GM12878 (cell line): ENCODE measurements at regions not wholly inside any gene's neighbourhood (a gene's known extent, or its start where the extent isn't known, plus 50 kb on each side); places are given as distances from the start of the nearest gene placed in this dataset.

Experiments
- ATAC-seq: fragments of 200-7000 bp; cut with Tn5 transposase; 3 replicates; pipeline ENCODE4 v1.9.1; 2020; ENCODE audit warnings: mild to moderate bottlenecking, moderate library complexity
- BruUV-seq: library from RNA; stranded (reverse); fragments of 400-500 nt; replicated peaks from 2 replicates; lab custom pipeline; 2021; lab: Mats Ljungman, UMichigan
- CTCF ChIA-PET: fragments of 300-600 bp; sonication (Branson Sonifier 250); formaldehyde crosslinking; extraction: SDS; loops from one replicate; lab custom pipeline; 2021; ENCODE audit warnings: inconsistent platforms; lab: Yijun Ruan, JAX
- POLR2A ChIA-PET: fragments of 350-600 bp; formaldehyde crosslinking; extraction: SDS; loops from one replicate; lab custom pipeline; 2021; ENCODE audit warnings: inconsistent platforms; lab: Charles Lee
- RAD21 ChIA-PET: fragments of 300-600 bp; sonication (Branson Sonifier 250); formaldehyde crosslinking; loops from one replicate; lab custom pipeline; 2023; ENCODE audit warnings: antibody characterized with exemption; ENCODE audit not compliant: unreplicated experiment; lab: Charles Lee
- SMC1A ChIA-PET: fragments of 300-600 bp; sonication (Branson Sonifier 250); formaldehyde crosslinking; loops from one replicate; lab custom pipeline; 2023; ENCODE audit not compliant: unreplicated experiment, uncharacterized antibody; lab: Charles Lee
- DNase-seq: peaks from one replicate; pipeline ENCODE4 v3.0.0-alpha.2; 2011; ENCODE audit warnings: low read depth, low spot score
- FAIRE-seq: peaks from 3 replicates; lab custom pipeline; 2011; peaks lifted over from hg19 to GRCh38; lab: Jason Lieb, UNC
- H2AFZ ChIP-seq: 2 replicates; pipeline ENCODE4 v1.6.0; 2011; ENCODE audit warnings: low read depth, low read length, control low read depth; ENCODE audit not compliant: control insufficient read depth
- H3K27ac ChIP-seq: 2 replicates; pipeline ENCODE4 v1.5.1; 2011; ENCODE audit warnings: control low read depth; ENCODE audit not compliant: control insufficient read depth, insufficient read depth
- H3K27me3 ChIP-seq, 2 experiments: replicated peaks in 1 of 2; 2 replicates each; pipeline versions ENCODE4 v1.6.0 to v1.6.1; 2011; ENCODE audit warnings: low read length in 1 of 2; ENCODE audit not compliant: control insufficient read depth in 2 of 2, insufficient read depth in 2 of 2
- H3K36me3 ChIP-seq, 2 experiments: 2 replicates each; pipeline ENCODE4 v1.5.1; 2011; ENCODE audit warnings: low read length in 1 of 2; ENCODE audit not compliant: control insufficient read depth in 2 of 2, insufficient read depth in 2 of 2
- H3K4me1 ChIP-seq: 2 replicates; pipeline ENCODE4 v1.6.1; 2011; ENCODE audit warnings: mild to moderate bottlenecking, low read length, moderate library complexity, mixed read lengths; ENCODE audit not compliant: control insufficient read depth, insufficient read depth
- H3K4me2 ChIP-seq: 2 replicates; pipeline ENCODE4 v1.6.0; 2011; ENCODE audit warnings: control low read depth; ENCODE audit not compliant: control insufficient read depth, insufficient read depth
- H3K4me3 ChIP-seq: fragments of 200-600 bp; sonication (generic); 2 replicates; pipeline ENCODE4 v1.5.1; 2016
- H3K79me2 ChIP-seq: 2 replicates; pipeline ENCODE4 v1.6.0; 2011; ENCODE audit warnings: low read length; ENCODE audit not compliant: control insufficient read depth, insufficient read depth
- H3K9ac ChIP-seq: 2 replicates; pipeline ENCODE4 v1.8.0; 2011; ENCODE audit warnings: low read length, control low read depth, mixed read lengths; ENCODE audit not compliant: control insufficient read depth, insufficient read depth
- H3K9me3 ChIP-seq: replicated peaks from 3 replicates; pipeline ENCODE4 v1.5.1; 2011; ENCODE audit warnings: mild to moderate bottlenecking, low read length; ENCODE audit not compliant: control insufficient read depth, insufficient read depth
- H4K20me1 ChIP-seq: 2 replicates; pipeline ENCODE4 v1.6.0; 2011; ENCODE audit not compliant: control insufficient read depth, insufficient read depth
- BACH1 ChIP-seq: fragments of 450-650 bp; IDR thresholded peaks from 2 replicates; pipeline ENCODE4 v1.6.1; 2017; ENCODE audit warnings: mild to moderate bottlenecking, borderline replicate concordance
- EGR1 ChIP-seq, 2 experiments: IDR thresholded peaks; 1 replicate in 1 of 2; 2 replicates in 1 of 2; pipeline ENCODE4 v1.6.1; 2011 to 2012; ENCODE audit warnings: low read depth in 2 of 2, low read length in 2 of 2, borderline replicate concordance in 1 of 2, mild to moderate bottlenecking in 1 of 2, moderate library complexity in 1 of 2
- HDAC6 ChIP-seq: fragments of 200-600 bp; sonication (generic); IDR thresholded peaks from one replicate; pipeline ENCODE4 v1.8.0; 2017; ENCODE audit warnings: antibody characterized with exemption; ENCODE audit not compliant: unreplicated experiment
- IRF4 ChIP-seq: IDR thresholded peaks from 2 replicates; pipeline ENCODE4 v1.6.1; 2011; ENCODE audit warnings: low read depth, low read length
- JUND ChIP-seq: IDR thresholded peaks from 2 replicates; pipeline ENCODE4 v1.6.1; 2012; ENCODE audit warnings: low read depth, mild to moderate bottlenecking, low read length, improper control_type of control experiment, moderate library complexity
- YBX1 ChIP-seq: fragments of 450-650 bp; IDR thresholded peaks from 2 replicates; pipeline ENCODE4 v1.6.1; 2016; ENCODE audit warnings: antibody characterized with exemption
- WGBS: methylation state at CpG from one replicate; pipeline ENCODE4 v1.1.6; 2016; ENCODE audit warnings: low lambda C conversion rate; ENCODE audit not compliant: insufficient replicate concordance, insufficient coverage; ENCODE audit errors: missing lambda C conversion rate; 5-methylcytosine and 5-hydroxymethylcytosine counted together
- in situ Hi-C: fragments of 300-500 bp; cut with MboI; formaldehyde crosslinking; loops from 9 replicates; pipeline ENCODE4 v1.14.3; 2018; ENCODE audit warnings: mixed read lengths
- intact Hi-C: fragments of 100-400 bp; cut with micrococcal nuclease; formaldehyde crosslinking; loops from one replicate; pipeline ENCODE4 v1.14.2; 2022; ENCODE audit not compliant: unreplicated experiment
- TF ChIP-seq, protein P1 (sequence below): fragments of 450-650 bp; IDR thresholded peaks from 2 replicates; pipeline ENCODE4 v1.6.1; 2016; ENCODE audit warnings: mild to moderate bottlenecking, moderate library complexity, borderline replicate concordance
- TF ChIP-seq, protein P2 (sequence below): fragments of 450-650 bp; formaldehyde crosslinking; IDR thresholded peaks from 2 replicates; pipeline ENCODE4 v1.4.0; 2020; ENCODE audit warnings: mild to moderate bottlenecking, moderate library complexity
- TF ChIP-seq, protein P3 (sequence below): IDR thresholded peaks from 2 replicates; pipeline ENCODE4 v1.6.1; 2011; ENCODE audit warnings: low read depth, low read length, improper control_type of control experiment, borderline replicate concordance
- TF ChIP-seq, protein P4 (sequence below): IDR thresholded peaks from 2 replicates; pipeline ENCODE4 v1.6.1; 2011; ENCODE audit warnings: borderline replicate concordance, low read depth, mild to moderate bottlenecking, moderate library complexity, mixed read lengths, low read length; ENCODE audit not compliant: insufficient read depth; ENCODE audit errors: extremely low read length

DNA sequence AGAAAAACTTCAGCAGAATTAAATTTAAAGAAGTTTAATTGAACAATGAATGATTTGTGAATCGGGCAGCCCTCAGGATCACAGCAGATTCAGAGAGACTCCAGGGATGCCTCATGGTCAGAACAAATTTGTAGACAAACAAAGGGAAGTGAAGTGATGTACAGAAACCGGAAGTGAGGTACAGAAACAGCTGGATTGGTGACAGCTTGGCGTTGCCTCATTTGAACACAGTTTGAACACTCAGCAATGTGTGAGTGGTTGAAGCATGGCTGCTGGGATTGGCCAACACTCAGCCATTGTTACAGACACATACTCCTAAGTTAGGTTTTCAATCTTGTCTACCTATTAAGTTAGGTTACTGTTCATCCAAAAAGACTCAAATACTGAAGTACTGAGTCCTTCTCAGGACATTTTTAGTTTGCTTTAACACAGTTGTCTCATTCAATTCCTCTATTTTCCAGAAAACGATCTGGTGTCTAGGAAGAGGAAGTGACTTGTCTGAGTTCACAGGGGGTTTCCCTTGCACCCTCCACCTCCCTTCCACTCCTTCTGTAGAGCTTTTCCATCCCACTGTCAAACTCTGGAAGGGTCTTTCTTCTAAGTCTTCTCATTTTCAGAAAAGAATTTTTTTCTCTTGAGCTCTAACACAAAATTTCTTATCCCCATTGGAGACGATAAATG lies 137.9 kb downstream of the SLC4A3 start (continued):
- TF ChIP-seq, protein P1, sequence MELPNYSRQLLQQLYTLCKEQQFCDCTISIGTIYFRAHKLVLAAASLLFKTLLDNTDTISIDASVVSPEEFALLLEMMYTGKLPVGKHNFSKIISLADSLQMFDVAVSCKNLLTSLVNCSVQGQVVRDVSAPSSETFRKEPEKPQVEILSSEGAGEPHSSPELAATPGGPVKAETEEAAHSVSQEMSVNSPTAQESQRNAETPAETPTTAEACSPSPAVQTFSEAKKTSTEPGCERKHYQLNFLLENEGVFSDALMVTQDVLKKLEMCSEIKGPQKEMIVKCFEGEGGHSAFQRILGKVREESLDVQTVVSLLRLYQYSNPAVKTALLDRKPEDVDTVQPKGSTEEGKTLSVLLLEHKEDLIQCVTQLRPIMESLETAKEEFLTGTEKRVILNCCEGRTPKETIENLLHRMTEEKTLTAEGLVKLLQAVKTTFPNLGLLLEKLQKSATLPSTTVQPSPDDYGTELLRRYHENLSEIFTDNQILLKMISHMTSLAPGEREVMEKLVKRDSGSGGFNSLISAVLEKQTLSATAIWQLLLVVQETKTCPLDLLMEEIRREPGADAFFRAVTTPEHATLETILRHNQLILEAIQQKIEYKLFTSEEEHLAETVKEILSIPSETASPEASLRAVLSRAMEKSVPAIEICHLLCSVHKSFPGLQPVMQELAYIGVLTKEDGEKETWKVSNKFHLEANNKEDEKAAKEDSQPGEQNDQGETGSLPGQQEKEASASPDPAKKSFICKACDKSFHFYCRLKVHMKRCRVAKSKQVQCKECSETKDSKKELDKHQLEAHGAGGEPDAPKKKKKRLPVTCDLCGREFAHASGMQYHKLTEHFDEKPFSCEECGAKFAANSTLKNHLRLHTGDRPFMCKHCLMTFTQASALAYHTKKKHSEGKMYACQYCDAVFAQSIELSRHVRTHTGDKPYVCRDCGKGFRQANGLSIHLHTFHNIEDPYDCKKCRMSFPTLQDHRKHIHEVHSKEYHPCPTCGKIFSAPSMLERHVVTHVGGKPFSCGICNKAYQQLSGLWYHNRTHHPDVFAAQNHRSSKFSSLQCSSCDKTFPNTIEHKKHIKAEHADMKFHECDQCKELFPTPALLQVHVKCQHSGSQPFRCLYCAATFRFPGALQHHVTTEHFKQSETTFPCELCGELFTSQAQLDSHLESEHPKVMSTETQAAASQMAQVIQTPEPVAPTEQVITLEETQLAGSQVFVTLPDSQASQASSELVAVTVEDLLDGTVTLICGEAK, result no peak

DNA sequence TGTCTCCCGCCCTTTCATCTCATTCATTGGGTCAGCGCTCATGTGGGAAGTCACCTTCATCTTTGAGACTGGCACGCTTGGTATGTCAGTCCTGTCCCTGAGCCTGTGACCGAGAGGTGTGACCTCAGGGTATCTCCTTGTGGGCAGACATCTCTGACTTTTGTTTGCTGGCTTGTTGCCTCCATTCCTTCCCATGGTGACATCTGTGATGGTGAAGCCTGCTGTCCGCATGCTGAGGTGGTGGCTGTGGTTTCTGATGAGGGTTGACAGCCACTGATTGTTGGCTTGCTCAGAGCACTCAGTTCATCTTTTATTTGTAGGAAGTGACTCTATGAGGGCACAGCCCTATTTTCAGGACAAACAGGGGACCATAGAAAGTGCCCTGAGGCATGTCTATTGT lies 139.2 kb downstream of the SLC4A3 start:
- intact Hi-C loops (no loop called here), in situ Hi-C loops (no loop called here)
- Histone ChIP-seq H2AFZ (no peak overlapping the region), H3K27ac (no peak overlapping the region), H3K4me3 (no peak overlapping the region), H4K20me1 (no peaks in the 10 kb centered on the region), H3K9ac (no peak overlapping the region), H3K79me2 (no peaks in the 10 kb centered on the region), H3K27me3 (no peaks in the 10 kb centered on the region), H3K4me2 (no peak overlapping the region), H3K9me3 (no peaks in the 10 kb centered on the region; the same call in 2 of the 3 replicates), H3K36me3 (no peaks in the 10 kb centered on the region), H3K4me1 (no peaks in the 10 kb centered on the region)
- WGBS, result 33% methylated on average over 5 of the region's 5 CpGs
- SMC1A ChIA-PET, result no interaction called here
- no TSS peak for BruUV-seq
- ATAC-seq (no peak), FAIRE-seq (no peak), DNase-seq (no peak)
- RAD21 ChIA-PET, result no interaction called here
- CTCF ChIA-PET, result no interaction called here
- POLR2A ChIA-PET, result no interaction called here
- TF ChIP-seq, protein P2, sequence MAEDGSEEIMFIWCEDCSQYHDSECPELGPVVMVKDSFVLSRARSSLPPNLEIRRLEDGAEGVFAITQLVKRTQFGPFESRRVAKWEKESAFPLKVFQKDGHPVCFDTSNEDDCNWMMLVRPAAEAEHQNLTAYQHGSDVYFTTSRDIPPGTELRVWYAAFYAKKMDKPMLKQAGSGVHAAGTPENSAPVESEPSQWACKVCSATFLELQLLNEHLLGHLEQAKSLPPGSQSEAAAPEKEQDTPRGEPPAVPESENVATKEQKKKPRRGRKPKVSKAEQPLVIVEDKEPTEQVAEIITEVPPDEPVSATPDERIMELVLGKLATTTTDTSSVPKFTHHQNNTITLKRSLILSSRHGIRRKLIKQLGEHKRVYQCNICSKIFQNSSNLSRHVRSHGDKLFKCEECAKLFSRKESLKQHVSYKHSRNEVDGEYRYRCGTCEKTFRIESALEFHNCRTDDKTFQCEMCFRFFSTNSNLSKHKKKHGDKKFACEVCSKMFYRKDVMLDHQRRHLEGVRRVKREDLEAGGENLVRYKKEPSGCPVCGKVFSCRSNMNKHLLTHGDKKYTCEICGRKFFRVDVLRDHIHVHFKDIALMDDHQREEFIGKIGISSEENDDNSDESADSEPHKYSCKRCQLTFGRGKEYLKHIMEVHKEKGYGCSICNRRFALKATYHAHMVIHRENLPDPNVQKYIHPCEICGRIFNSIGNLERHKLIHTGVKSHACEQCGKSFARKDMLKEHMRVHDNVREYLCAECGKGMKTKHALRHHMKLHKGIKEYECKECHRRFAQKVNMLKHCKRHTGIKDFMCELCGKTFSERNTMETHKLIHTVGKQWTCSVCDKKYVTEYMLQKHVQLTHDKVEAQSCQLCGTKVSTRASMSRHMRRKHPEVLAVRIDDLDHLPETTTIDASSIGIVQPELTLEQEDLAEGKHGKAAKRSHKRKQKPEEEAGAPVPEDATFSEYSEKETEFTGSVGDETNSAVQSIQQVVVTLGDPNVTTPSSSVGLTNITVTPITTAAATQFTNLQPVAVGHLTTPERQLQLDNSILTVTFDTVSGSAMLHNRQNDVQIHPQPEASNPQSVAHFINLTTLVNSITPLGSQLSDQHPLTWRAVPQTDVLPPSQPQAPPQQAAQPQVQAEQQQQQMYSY (CRISPR knock-in tag), result no peak
- TF ChIP-seq BACH1, result no peak
- TF ChIP-seq, protein P3, sequence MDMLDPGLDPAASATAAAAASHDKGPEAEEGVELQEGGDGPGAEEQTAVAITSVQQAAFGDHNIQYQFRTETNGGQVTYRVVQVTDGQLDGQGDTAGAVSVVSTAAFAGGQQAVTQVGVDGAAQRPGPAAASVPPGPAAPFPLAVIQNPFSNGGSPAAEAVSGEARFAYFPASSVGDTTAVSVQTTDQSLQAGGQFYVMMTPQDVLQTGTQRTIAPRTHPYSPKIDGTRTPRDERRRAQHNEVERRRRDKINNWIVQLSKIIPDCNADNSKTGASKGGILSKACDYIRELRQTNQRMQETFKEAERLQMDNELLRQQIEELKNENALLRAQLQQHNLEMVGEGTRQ, result no peak
- TF ChIP-seq HDAC6, result no peak
- TF ChIP-seq YBX1, result no peak
- no peak for TF ChIP-seq IRF4
- TF ChIP-seq, protein P4, sequence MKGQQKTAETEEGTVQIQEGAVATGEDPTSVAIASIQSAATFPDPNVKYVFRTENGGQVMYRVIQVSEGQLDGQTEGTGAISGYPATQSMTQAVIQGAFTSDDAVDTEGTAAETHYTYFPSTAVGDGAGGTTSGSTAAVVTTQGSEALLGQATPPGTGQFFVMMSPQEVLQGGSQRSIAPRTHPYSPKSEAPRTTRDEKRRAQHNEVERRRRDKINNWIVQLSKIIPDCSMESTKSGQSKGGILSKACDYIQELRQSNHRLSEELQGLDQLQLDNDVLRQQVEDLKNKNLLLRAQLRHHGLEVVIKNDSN, result no peak
- no peak for TF ChIP-seq JUND
- no peak for TF ChIP-seq EGR1 (IDR thresholded peaks at IDR 0.05; ENCODE audit: borderline replicate concordance in 1 of 2, low read depth in 2 of 2, low read length in 2 of 2)
